ENCODE measurements at regions not wholly inside any gene's neighbourhood (a gene's known extent, or its start where the extent isn't known, plus 50 kb on each side); places are given as distances from the start of the nearest gene placed in this dataset.

- DNase-seq (no peak), ATAC-seq (no peak)
- intact Hi-C loops (cut with DNase I), result no loop called here
- Histone ChIP-seq H3K4me1 (no peaks in the 10 kb centered on the region), H3K27ac (no peak overlapping the region), H3K27me3 (ENCODE audit: low read depth) (peaks cover 4% of the 10 kb centered on the region), H3K9me3 (no peaks in the 10 kb centered on the region), H3K36me3 (no peaks in the 10 kb centered on the region), H3K4me3 (no peak overlapping the region)
- TF ChIP-seq CTCF (IDR thresholded peaks at IDR 0.05), result no peak
Observed at GRCh38 chr16:49015225-49015592, 266.4 kb downstream of the CBLN1 start.

DNA sequence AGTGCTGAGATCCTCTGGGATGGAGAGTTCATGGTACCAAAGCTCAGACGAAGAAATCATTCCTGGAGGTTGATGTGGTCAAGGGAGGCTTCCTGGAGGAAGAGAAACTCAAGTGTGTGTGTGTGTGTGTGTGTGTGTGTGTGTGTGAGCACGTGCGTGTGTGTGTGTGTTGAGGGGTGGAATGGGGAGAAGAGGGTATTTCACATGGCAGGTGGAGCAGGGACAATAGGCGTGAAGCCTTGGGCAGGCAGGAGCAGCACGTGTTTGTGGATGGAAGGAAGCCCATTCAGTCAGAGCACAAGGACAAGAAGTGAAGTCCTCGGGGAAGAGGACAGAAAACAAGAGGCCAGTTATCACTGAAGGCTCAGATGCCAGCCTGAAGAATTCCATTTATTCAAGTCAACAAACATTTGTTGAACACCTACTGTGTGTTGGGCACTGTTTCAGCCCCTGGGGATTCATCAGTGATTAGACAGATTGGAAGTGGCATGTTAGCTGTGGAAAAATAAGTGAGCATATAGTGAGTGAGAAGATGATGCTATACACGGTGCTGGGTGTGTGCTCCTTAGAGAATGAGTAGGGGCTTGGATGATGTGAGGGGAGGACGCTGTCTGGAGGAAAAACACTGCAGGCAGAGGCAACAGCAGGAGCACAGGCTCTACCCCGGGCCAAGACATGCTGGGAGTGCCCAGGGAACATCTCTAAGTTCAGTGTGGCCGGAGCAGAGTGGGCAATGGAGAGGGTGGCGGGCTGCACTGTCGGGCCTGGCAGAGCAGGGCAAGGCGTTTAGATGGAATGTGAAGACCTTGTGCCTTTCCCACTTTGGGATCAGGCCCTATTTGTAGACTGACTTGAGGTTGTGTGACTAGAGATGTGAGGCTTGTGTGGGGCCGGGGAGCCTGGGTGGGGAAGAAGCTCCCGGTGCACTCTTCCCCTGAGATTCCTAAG lies 267.1 kb downstream of the CBLN1 start:
- DNase-seq (no peak), ATAC-seq (no peak)
- H3K4me1 ChIP-seq, result no peaks in the 10 kb centered on the region
- intact Hi-C loops (cut with DNase I), result no loop called here
- no peak overlapping the region for H3K27ac ChIP-seq
- no peaks in the 10 kb centered on the region for H3K36me3 ChIP-seq
- no peaks in the 10 kb centered on the region for H3K9me3 ChIP-seq
- no peak overlapping the region for H3K4me3 ChIP-seq
- TF ChIP-seq CTCF (IDR thresholded peaks at IDR 0.05), result no peak
- no peaks in the 10 kb centered on the region for H3K27me3 ChIP-seq (ENCODE audit: low read depth)

GRCh38 chr16:49013727-49014080 lies 267.9 kb downstream of the CBLN1 start:
- Histone ChIP-seq H3K9me3 (no peaks in the 10 kb centered on the region), H3K4me3 (no peak overlapping the region), H3K4me1 (no peaks in the 10 kb centered on the region), H3K27ac (no peak overlapping the region), H3K36me3 (no peaks in the 10 kb centered on the region), H3K27me3 (ENCODE audit: low read depth) (no peaks in the 10 kb centered on the region)
- no peak for TF ChIP-seq CTCF (IDR thresholded peaks at IDR 0.05)
- intact Hi-C loops (cut with DNase I), result no loop called here
- ATAC-seq, result no peak
- DNase-seq, result no peak

DNA sequence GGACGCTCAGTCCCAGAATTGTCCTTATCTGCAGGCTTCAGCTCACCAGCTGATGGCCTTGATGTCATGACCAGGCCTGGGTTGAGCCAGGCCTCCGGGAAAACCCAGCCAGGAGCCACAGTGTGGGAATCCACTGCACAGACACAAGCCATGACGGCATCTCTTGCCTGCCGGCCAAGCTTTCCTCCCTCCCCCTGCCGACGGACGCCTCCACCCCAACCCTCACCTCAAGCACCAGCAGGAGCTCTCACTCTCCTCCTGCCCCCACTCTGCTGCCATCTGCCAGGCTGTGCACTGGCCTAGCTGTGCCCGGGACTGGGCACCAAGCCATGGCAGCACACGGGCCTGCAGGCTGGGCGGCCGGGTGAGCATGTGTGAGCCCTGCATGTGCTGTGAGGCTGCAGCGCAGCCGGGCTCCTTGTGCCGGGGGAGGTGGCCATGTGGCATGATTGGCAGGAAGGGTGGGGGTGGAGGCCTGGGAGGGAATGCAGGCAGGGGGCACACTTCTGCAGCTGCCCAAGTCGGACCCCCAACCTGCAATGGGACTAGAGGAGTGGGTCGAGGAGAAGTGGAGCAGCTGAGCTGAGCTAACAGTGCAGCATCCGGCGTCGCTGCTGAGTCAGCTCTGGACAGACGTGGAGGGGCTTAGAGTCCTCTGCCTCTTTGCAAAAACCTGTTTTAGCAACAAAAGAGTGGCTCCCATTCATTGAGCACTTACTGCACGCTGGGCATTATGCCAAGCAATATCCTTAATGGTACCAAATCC lies 268.5 kb downstream of the CBLN1 start:
- H3K9me3 ChIP-seq, result no peaks in the 10 kb centered on the region
- H3K4me1 ChIP-seq, result no peaks in the 10 kb centered on the region
- no peaks in the 10 kb centered on the region for H3K36me3 ChIP-seq
- no peak for TF ChIP-seq CTCF (IDR thresholded peaks at IDR 0.05)
- no peak overlapping the region for H3K4me3 ChIP-seq
- intact Hi-C loops (cut with DNase I), result no loop called here
- DNase-seq, result no peak
- H3K27ac ChIP-seq, result no peak overlapping the region
- H3K27me3 ChIP-seq (ENCODE audit: low read depth), result no peaks in the 10 kb centered on the region
- no peak for ATAC-seq

- H3K27ac ChIP-seq, result no peak overlapping the region
- no peaks in the 10 kb centered on the region for H3K9me3 ChIP-seq
- H3K4me3 ChIP-seq, result no peak overlapping the region
- DNase-seq (no peak), ATAC-seq (no peak)
- no peaks in the 10 kb centered on the region for H3K36me3 ChIP-seq
- H3K4me1 ChIP-seq, result no peaks in the 10 kb centered on the region
- no peaks in the 10 kb centered on the region for H3K27me3 ChIP-seq (ENCODE audit: low read depth)
- intact Hi-C loops (cut with DNase I), result no loop called here
- no peak for TF ChIP-seq CTCF (IDR thresholded peaks at IDR 0.05)
Observed at GRCh38 chr16:49011901-49012300, 269.7 kb downstream of the CBLN1 start.
